ENCODE measurements at regions not wholly inside any gene's neighbourhood (a gene's known extent, or its start where the extent isn't known, plus 50 kb on each side); places are given as distances from the start of the nearest gene placed in this dataset.

DNA sequence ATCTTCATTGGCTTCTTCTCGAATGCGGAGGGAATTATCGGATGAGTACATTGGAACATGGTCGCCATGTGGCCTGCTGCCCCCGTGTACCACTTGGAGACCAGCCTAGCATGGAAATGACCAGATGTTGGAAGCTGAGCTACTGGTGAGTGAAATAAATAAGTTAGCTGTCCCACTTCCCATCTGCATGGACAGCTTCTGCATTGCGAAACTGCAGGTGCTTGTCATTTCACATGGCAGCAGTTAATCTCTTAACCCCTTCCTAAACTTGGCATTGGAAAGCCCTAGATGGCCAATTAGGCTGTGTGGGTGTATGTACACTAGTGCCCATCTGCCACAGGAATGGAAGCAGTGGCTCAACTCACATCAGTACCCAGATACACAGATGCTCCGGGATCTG, 246.6 kb upstream of the IL12B start:
- H3K4me3 ChIP-seq (ENCODE audit: low read length) = no peak overlapping the region
- H3K36me3 ChIP-seq (replicated peaks; ENCODE audit: insufficient read depth, low read length) = no peaks in the 10 kb centered on the region
- no peaks in the 10 kb centered on the region for H3K79me2 ChIP-seq (ENCODE audit: low read length)
- no peak overlapping the region for H3K27ac ChIP-seq (ENCODE audit: low read length)
- no peaks in the 10 kb centered on the region for H3K9me3 ChIP-seq (replicated peaks; ENCODE audit: insufficient read depth, low read length)
- H3K4me2 ChIP-seq (ENCODE audit: low read depth, low read length) = no peak overlapping the region
- H3K27me3 ChIP-seq (replicated peaks; ENCODE audit: insufficient read depth, low read length) = no peaks in the 10 kb centered on the region
- H3K4me1 ChIP-seq (ENCODE audit: low read length) = no peaks in the 10 kb centered on the region
- no peak for DNase-seq
- no peak for TF ChIP-seq EZH2phosphoT487 (IDR thresholded peaks at IDR 0.05; ENCODE audit: low read length)
- no peaks in the 10 kb centered on the region for H3K9me2 ChIP-seq (replicated peaks; ENCODE audit: insufficient read depth, low read length)
- H2AFZ ChIP-seq (ENCODE audit: low read length) = no peak overlapping the region
- H3K9ac ChIP-seq (ENCODE audit: low read length) = no peak overlapping the region
- H4K20me1 ChIP-seq (ENCODE audit: insufficient read depth, low read length) = no peaks in the 10 kb centered on the region
- H3F3A ChIP-seq (ENCODE audit: insufficient read depth, low read length) = no peaks in the 10 kb centered on the region

DNA sequence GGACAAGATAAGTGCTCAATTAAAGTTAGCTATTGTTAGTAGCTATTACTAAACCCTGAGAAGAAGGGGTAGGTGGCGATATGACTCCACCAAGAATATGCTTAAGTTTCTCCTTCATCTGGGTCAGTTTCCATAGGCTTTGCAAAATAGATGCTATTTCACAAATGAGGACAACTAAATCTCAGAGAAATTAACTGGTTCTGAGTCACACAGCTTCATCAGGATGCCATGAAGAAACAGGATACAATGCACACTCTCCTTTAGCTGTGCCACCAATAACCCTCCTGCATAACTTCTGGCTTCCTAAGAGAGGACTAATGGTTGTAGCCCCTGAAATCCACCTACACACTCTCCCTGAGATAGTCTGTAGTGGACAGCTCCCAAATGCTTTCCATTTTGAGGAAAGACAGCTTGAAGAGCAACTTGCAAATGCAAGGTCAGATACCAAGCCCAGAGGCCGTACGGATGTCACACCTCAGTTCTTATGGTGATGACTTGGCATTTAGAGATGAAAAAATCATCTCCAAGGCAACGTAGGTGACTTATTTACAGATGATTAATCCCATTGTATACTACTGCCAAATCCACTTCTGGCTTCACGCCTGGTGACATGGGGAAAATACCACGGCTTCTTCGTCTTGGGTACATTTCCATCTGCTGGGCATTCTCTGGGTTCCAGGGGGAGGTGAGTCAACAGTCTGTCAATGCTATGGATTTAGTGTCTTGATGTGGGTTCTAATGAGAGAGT, 251.4 kb upstream of the IL12B start:
- no peak overlapping the region for H3K9ac ChIP-seq (ENCODE audit: low read length)
- DNase-seq = no peak

DNA sequence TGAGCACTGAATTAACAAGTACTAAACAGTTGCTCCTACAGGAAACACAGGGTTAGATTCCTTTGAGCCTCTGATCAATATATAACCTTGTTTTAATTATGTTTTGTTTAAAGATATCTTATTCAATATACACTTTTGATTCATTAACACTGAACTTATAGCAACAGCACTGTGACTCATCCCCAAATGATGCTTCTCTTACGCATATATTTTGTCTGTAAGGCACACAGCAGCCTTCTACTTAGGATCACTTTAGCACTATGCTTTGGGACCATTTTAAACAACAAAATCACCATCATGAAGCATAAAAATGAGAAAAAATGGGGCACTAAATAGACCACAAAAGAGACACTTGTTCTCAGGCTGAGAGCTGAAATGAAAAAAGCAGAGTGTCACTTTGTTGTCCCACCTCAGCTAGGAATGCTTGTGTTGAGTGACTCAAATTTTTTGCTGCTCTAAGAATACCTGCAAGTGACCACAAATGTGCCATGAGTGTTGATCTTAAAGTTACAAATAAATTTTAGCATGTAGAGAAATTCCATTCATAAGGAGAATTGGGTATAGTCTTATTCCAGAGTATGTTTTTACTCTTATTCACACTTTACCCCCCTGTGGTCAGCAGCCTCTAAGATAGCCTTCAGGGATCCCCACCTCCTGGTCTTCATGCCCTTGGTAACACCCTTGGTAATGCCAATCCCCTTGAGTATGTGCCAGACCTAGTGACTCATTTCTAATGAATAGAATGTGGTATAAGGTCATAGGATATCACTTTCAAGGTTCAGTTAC, 252.7 kb upstream of the IL12B start:
- H3K4me3 ChIP-seq (ENCODE audit: low read length) = no peak overlapping the region
- no peak for DNase-seq
- TF ChIP-seq EZH2 (optimal IDR thresholded peaks at IDR 0.05; ENCODE audit: low read depth, low read length) = no peak
- H3K27ac ChIP-seq (ENCODE audit: low read length) = no peak overlapping the region
- no peaks in the 10 kb centered on the region for H3K9me3 ChIP-seq (replicated peaks; ENCODE audit: insufficient read depth, low read length)
- no peaks in the 10 kb centered on the region for H3F3A ChIP-seq (ENCODE audit: insufficient read depth, low read length)
- no peak overlapping the region for H3K9ac ChIP-seq (ENCODE audit: low read length)
- no peaks in the 10 kb centered on the region for H3K36me3 ChIP-seq (replicated peaks; ENCODE audit: insufficient read depth, low read length)
- no peak overlapping the region for H2AFZ ChIP-seq (ENCODE audit: low read length)
- H3K79me2 ChIP-seq (ENCODE audit: low read length) = no peaks in the 10 kb centered on the region
- no peaks in the 10 kb centered on the region for H3K27me3 ChIP-seq (replicated peaks; ENCODE audit: insufficient read depth, low read length)
- no peaks in the 10 kb centered on the region for H4K20me1 ChIP-seq (ENCODE audit: insufficient read depth, low read length)
- no peaks in the 10 kb centered on the region for H3K9me2 ChIP-seq (replicated peaks; ENCODE audit: insufficient read depth, low read length)
- no peak overlapping the region for H3K4me2 ChIP-seq (ENCODE audit: low read depth, low read length)
- no peaks in the 10 kb centered on the region for H3K4me1 ChIP-seq (ENCODE audit: low read length)

More for the DNA sequence above, 251.4 kb upstream of the IL12B start:
- Histone ChIP-seq H3K4me3 (ENCODE audit: low read length) (no peak overlapping the region), H3K4me1 (ENCODE audit: low read length) (no peaks in the 10 kb centered on the region), H3K9me3 (replicated peaks; ENCODE audit: insufficient read depth, low read length) (no peaks in the 10 kb centered on the region), H4K20me1 (ENCODE audit: insufficient read depth, low read length) (no peaks in the 10 kb centered on the region), H3K27me3 (replicated peaks; ENCODE audit: insufficient read depth, low read length) (no peaks in the 10 kb centered on the region), H3K9me2 (replicated peaks; ENCODE audit: insufficient read depth, low read length) (no peaks in the 10 kb centered on the region), H3F3A (ENCODE audit: insufficient read depth, low read length) (no peaks in the 10 kb centered on the region), H3K79me2 (ENCODE audit: low read length) (no peaks in the 10 kb centered on the region), H3K4me2 (ENCODE audit: low read depth, low read length) (no peak overlapping the region), H2AFZ (ENCODE audit: low read length) (no peak overlapping the region), H3K27ac (ENCODE audit: low read length) (no peak overlapping the region), H3K36me3 (replicated peaks; ENCODE audit: insufficient read depth, low read length) (no peaks in the 10 kb centered on the region)
- TF ChIP-seq, protein P1, sequence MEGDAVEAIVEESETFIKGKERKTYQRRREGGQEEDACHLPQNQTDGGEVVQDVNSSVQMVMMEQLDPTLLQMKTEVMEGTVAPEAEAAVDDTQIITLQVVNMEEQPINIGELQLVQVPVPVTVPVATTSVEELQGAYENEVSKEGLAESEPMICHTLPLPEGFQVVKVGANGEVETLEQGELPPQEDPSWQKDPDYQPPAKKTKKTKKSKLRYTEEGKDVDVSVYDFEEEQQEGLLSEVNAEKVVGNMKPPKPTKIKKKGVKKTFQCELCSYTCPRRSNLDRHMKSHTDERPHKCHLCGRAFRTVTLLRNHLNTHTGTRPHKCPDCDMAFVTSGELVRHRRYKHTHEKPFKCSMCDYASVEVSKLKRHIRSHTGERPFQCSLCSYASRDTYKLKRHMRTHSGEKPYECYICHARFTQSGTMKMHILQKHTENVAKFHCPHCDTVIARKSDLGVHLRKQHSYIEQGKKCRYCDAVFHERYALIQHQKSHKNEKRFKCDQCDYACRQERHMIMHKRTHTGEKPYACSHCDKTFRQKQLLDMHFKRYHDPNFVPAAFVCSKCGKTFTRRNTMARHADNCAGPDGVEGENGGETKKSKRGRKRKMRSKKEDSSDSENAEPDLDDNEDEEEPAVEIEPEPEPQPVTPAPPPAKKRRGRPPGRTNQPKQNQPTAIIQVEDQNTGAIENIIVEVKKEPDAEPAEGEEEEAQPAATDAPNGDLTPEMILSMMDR (IDR thresholded peaks at IDR 0.05; ENCODE audit: low read length) = no peak
- no peak for TF ChIP-seq EZH2 (optimal IDR thresholded peaks at IDR 0.05; ENCODE audit: low read depth, low read length)
- TF ChIP-seq EZH2phosphoT487 (IDR thresholded peaks at IDR 0.05; ENCODE audit: low read length) = no peak

DNA sequence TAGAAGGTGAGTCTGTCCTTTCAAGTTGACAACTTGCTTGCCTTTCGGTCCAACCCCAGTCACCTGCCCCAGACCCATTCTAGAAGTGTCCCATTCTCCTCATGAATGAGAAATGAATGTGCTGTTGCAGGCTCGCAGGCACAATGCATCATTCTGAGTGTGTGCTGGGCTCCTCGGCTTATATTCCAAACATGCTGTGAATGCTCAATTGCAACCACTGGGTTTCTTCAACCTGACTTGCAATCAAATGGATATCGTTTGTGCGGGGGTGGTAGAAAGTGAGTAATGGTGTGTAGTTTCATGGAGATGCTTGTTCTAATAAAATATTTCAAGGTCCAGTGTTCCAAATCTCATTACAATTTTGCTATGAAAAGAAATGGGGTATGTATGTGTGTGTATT, 256.6 kb upstream of the IL12B start:
- no peak overlapping the region for H3K27ac ChIP-seq (ENCODE audit: low read length)
- no peak overlapping the region for H3K9ac ChIP-seq (ENCODE audit: low read length)
- H3K4me2 ChIP-seq (ENCODE audit: low read depth, low read length) = no peak overlapping the region
- H3K4me1 ChIP-seq (ENCODE audit: low read length) = no peaks in the 10 kb centered on the region
- no peaks in the 10 kb centered on the region for H3K36me3 ChIP-seq (replicated peaks; ENCODE audit: insufficient read depth, low read length)
- H4K20me1 ChIP-seq (ENCODE audit: insufficient read depth, low read length) = no peaks in the 10 kb centered on the region
- no peaks in the 10 kb centered on the region for H3K79me2 ChIP-seq (ENCODE audit: low read length)
- TF ChIP-seq EZH2 (optimal IDR thresholded peaks at IDR 0.05; ENCODE audit: low read depth, low read length) (no peak), EZH2phosphoT487 (IDR thresholded peaks at IDR 0.05; ENCODE audit: low read length) (no peak)
- TF ChIP-seq, protein P1 (IDR thresholded peaks at IDR 0.05; ENCODE audit: low read length) = no peak
- no peaks in the 10 kb centered on the region for H3F3A ChIP-seq (ENCODE audit: insufficient read depth, low read length)
- DNase-seq = no peak
- H2AFZ ChIP-seq (ENCODE audit: low read length) = no peak overlapping the region
- H3K9me3 ChIP-seq (replicated peaks; ENCODE audit: insufficient read depth, low read length) = no peaks in the 10 kb centered on the region
- H3K27me3 ChIP-seq (replicated peaks; ENCODE audit: insufficient read depth, low read length) = no peaks in the 10 kb centered on the region
- H3K4me3 ChIP-seq (ENCODE audit: low read length) = no peak overlapping the region
- no peaks in the 10 kb centered on the region for H3K9me2 ChIP-seq (replicated peaks; ENCODE audit: insufficient read depth, low read length)
